ENCODE measurements at regions not wholly inside any gene's neighbourhood (a gene's known extent, or its start where the extent isn't known, plus 50 kb on each side); places are given as distances from the start of the nearest gene placed in this dataset.
A peak's percentile ranks its signal among the peaks of the same experiment; 100 is the strongest.

- Histone ChIP-seq H3K27ac (no peak overlapping the region), H3K4me3 (no peak overlapping the region), H3K36me3 (no peaks in the 10 kb centered on the region), H3K4me1 (peaks cover 12 to 17% (median 15%) of the 10 kb centered on the region in 3 donors), H3K27me3 (no peaks in the 10 kb centered on the region), H3K9me3 (no peaks in the 10 kb centered on the region)
- DNase-seq: no peak
- no peak for TF ChIP-seq CTCF (IDR thresholded peaks at IDR 0.05)
- intact Hi-C loops (cut with DNase I): loop anchor here (10.0 kb wide), 2 partner anchors 127 to 137 kb away; partner anchors contain the start of gene UNC5CL (in 1 of the 3)
- WGBS, 2 donors: 79 to 82% methylated on average over 10 of the region's 10 CpGs
- no peak for FAIRE-seq
- ATAC-seq: no peak
Observed at GRCh38 chr6:40897390-40898003, 141.5 kb downstream of the UNC5CL start.

- FAIRE-seq: no peak
Observed at GRCh38 chr6:40896696-40897095, 142.3 kb downstream of the UNC5CL start.

GRCh38 chr6:40894962-40895799 lies 143.8 kb downstream of the UNC5CL start:
- Histone ChIP-seq H3K4me3 (no peak overlapping the region), H3K36me3 (no peaks in the 10 kb centered on the region), H3K27ac (peak overlapping the region in 1 of 4 donors; percentile 1), H3K4me1 (peaks cover 12 to 17% (median 15%) of the 10 kb centered on the region in 3 donors), H3K9me3 (no peaks in the 10 kb centered on the region), H3K27me3 (no peaks in the 10 kb centered on the region)
- ATAC-seq (peak; percentile 91 to 93 (median 91)), DNase-seq (peak; percentile 58 to 84 (median 68)), FAIRE-seq (no peak)
- 34 to 41% methylated on average over 14 of the region's 14 CpGs for WGBS, 2 donors
- peak; percentile 19 to 57 (median 40) for TF ChIP-seq CTCF (IDR thresholded peaks at IDR 0.05)
- intact Hi-C loops (cut with DNase I): loop anchor here (10.0 kb wide), 2 partner anchors 130 to 140 kb away; partner anchors contain the start of gene UNC5CL (in 1 of the 3)

More at GRCh38 chr6:40896696-40897095, 142.3 kb downstream of the UNC5CL start:
- no peak for TF ChIP-seq CTCF (IDR thresholded peaks at IDR 0.05)
- DNase-seq (peak in 2 of 6 donors; percentile 25 to 52), ATAC-seq (peak; percentile 48 to 77 (median 58))
- H3K4me3 ChIP-seq: no peak overlapping the region
- H3K36me3 ChIP-seq: no peaks in the 10 kb centered on the region
- H3K27me3 ChIP-seq: no peaks in the 10 kb centered on the region
- no peaks in the 10 kb centered on the region for H3K9me3 ChIP-seq
- intact Hi-C loops (cut with DNase I): loop anchor here (10.0 kb wide), 2 partner anchors 128 to 138 kb away; partner anchors contain the start of gene UNC5CL (in 1 of the 3)
- WGBS, 2 donors: 11 to 18% methylated on average over 3 of the region's 3 CpGs
- H3K4me1 ChIP-seq: peaks cover 12 to 17% (median 15%) of the 10 kb centered on the region in 3 donors
- peak overlapping the region in 2 of 4 donors; percentile 24 to 51 for H3K27ac ChIP-seq

GRCh38 chr6:40893021-40893420 lies 146.0 kb downstream of the UNC5CL start:
- H3K4me3 ChIP-seq: no peak overlapping the region
- no peak for TF ChIP-seq CTCF (IDR thresholded peaks at IDR 0.05)
- ATAC-seq: no peak
- H3K27me3 ChIP-seq: no peaks in the 10 kb centered on the region
- no peak for FAIRE-seq
- WGBS, 2 donors: 85 to 86% methylated on average over 7 of the region's 7 CpGs
- no peaks in the 10 kb centered on the region for H3K36me3 ChIP-seq
- DNase-seq: no peak
- intact Hi-C loops (cut with DNase I): loop anchor here (10.0 kb wide), 2 partner anchors 132 to 142 kb away; partner anchors contain the start of gene UNC5CL (in 1 of the 3)
- no peaks in the 10 kb centered on the region for H3K9me3 ChIP-seq
- H3K4me1 ChIP-seq: peaks cover 12 to 17% (median 15%) of the 10 kb centered on the region in 3 donors
- H3K27ac ChIP-seq: no peak overlapping the region

Data from pancreas (tissue), 10 donors.